GM19438 (cell line): ENCODE measurements at regions not wholly inside any gene's neighbourhood (a gene's known extent, or its start where the extent isn't known, plus 50 kb on each side); places are given as distances from the start of the nearest gene placed in this dataset.
"Not testable (repeated sequence)": the region's sequence is repeated elsewhere in the genome, so short reads cannot be mapped to it uniquely, and the experiment has no call there.

ENCODE experiments used
- ATAC-seq: cut with Tn5 transposase; IDR thresholded peaks from one replicate; pipeline ENCODE4 v1.9.1; 2021; ENCODE audit warnings: low read depth; ENCODE audit not compliant: unreplicated experiment

DNA sequence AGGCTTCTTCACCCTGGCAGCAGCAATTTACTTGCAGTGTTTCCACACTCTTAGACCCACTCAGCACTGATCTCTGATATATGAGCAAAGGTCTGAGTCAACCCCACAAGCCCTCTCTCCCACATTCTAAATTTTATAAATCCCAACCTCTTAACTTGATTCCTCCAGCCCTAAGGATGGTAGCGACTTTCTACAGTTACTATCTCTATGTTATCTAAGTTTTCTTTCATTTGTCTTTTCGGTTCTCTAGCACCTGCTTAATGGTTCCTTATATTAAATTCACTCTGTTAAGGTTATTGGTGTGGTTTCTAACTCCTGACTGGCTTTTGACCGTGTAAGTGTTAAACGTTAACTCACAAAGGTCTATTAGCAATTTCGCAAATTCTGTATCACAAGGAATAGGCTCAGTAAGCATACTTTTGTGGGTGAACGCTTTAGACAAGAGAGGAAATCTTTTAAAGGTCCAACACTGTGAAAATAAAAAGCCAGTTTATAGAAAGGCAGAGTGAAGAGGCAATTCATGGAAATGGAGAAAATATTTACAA lies 99.3 kb downstream of the DLEU7 start:
- no peak for ATAC-seq

DNA sequence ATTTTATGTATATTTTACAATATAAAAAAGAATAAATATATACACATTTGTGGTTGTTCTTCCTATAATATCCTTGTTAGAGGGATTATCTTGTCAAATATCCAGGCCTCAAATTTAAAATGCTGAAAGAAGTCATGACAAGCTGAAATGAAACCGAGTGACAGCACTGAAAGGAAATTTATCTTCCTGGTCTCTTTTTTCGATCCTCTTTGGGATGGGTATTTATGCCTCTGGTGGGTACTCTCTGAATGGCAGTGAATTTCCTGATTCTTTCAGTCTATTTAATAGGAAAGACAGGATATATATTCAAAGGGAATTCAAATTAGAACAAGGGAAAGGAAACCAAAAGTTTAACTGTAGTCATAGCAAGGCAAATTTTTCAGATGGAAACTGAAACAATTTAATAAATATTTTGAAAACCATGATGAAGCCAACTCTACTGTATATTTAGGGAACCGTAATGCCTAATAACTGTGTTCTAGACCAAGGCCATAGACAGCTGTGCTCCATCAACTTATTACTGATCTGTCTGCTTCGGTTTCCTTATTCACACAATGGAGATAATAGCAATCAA lies 97.9 kb downstream of the DLEU7 start:
- no peak for ATAC-seq

DNA sequence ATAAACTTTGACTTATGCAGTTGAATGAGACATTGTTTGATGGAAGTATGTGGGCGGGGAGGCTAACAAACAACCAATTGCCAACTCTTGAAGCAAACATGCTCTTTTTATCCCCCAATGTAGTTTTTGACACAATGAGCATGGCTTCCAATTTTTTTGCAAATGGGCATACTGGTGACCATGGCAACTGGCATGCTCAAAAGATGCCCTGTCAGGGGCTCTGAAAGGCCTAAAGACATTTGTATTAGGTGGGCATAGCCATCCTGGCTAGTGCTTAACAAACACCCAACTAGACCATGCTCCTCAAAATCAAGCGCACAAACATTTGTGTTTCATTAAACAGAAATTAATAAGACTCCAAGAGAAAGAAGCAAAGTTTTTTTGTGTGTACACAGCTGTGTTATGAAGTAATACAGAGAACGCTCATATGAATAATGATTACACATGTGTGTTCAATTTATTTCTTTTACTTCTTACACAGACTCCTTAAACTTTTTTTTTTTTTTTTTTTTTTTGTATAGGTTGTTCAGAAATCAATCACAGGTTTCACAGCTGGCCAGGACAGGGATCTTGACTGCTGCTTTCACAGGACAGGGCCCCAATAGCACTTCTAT lies 95.6 kb downstream of the DLEU7 start:
- no peak for ATAC-seq

DNA sequence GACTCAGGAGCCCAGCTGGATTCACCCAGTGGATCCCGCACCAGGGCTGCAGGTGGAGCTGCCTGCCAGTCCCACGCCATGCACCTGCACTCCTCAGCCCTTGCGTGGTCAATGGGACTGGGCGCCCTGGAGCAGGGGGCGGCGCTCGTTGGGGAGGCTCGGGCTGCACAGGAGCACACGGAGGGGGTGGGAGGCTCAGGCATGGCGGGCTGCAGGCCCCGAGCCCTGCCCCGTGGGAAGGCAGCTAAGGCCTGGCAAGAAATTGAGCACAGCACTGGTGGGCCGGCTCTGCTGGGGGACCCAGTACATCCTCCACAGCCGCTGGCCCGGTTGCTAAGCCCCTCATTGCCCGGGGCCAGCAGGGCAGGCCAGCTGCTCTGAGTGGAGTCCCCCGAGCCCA lies 90.3 kb downstream of the DLEU7 start:
- ATAC-seq, result not testable (repeated sequence)

DNA sequence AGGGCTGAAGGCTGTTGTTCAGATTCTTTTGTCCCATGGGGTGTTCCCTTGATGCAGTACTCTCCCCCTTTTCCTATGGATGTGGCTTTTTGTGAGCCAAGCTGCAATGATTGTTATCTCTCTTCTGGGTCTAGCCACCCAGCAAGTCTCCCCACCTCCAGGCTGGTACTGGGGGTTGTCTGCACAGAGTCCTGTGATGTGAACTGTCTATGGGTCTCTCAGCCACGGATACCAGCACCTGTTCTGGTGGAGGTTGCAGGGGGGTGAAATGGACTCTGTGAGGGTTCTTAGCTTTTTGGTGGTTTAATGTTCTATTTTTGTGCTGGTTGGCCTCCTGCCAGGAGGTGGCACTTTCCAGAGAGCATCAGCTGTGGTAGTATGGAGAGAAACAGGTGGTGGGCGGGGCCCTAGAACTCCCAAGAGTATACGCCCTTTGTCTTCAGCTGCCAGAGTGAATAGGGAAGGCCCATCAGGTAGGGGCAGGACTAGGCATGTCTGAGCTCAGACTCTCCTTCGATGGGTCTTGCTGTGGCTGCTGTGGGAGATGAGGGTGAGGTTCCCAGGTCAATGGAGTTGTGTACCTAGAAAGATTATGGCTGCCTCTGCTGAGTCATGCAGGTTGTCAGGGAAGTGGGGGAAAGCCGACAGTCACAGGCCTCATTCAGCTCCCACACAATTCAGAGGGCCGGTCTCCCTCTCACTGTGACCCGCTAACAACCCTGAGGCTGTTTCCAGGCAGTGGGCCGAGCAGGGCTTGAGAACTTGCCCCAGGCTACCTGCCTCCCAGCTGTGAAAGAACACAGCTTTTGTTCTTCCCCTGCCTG lies 87.4 kb downstream of the DLEU7 start:
- ATAC-seq, result not testable (repeated sequence)

DNA sequence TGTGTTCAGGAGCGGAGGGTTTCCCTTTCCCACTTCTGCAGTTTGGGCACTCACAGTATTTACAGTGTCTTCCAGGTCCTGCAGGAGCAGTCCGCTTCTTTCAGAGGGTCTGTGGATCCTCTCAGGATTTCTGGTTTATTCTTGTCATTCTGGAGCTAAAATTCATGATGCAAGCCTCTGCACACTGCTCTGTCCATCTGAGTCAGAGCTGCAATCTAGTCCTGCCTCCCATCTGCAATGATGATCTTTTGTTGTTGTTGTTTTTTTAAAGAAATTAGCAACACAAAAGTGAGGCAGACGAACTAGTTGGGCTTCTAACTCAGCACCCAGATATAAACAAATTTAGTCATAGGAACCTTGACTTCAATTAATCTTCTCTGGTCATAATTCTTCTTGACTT lies 86.5 kb downstream of the DLEU7 start:
- ATAC-seq, result no peak

DNA sequence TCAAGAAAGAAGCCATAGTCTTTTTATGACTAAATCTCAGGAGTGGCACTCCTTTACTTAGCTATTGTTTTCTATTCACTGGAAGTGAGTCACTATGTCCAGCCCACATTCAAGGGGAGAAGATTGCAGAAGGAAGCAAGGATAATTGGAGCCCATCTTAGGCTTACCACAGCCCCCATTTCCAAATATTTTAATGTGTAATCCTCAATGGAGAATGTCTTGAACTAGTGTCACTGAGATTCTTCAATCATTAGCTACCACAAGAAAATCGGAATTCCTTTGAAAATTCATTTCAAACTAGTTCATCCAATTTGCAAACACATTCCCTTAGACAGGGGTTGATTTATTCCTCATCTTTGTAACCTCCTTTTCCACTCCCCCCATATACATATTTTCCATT lies 84.7 kb downstream of the DLEU7 start:
- ATAC-seq, result no peak

DNA sequence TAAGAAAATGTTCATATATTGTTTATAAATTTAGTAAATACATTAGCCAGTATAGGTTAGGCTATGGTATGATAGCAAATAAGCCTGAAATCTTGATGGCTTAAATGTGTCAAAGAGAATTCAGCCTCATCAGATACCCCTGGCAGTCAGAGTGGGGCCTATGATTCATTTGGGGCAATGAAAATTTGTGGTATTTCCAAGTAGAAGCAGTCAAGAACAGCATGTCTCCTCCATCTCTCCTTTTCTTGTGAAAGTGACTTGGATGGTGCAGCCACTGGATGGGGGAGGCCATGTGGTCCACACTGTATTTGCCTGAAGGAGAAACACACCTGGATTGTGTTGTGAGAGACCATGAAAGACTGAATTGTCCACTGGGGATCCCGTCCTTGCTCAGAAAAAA lies 82.7 kb downstream of the DLEU7 start:
- ATAC-seq, result no peak

DNA sequence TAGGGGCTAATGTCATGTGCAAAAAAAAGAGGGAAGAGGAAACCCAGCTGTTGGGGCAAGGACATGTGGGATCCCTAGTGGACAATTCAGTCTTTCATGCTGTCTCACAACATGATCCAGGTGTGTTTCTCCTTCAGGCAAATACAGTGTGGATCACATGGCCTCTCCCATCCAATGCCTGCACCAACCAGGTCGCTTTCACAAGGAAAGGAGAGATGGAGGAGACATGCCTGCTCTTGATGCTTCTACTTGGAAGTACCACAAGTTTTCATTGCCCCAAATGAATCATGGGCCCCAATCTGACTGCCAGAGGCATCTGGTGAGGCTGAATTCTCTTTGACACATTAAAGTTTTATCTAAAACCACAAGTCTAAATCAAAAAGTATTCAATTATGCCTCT lies 82.1 kb downstream of the DLEU7 start:
- no peak for ATAC-seq

DNA sequence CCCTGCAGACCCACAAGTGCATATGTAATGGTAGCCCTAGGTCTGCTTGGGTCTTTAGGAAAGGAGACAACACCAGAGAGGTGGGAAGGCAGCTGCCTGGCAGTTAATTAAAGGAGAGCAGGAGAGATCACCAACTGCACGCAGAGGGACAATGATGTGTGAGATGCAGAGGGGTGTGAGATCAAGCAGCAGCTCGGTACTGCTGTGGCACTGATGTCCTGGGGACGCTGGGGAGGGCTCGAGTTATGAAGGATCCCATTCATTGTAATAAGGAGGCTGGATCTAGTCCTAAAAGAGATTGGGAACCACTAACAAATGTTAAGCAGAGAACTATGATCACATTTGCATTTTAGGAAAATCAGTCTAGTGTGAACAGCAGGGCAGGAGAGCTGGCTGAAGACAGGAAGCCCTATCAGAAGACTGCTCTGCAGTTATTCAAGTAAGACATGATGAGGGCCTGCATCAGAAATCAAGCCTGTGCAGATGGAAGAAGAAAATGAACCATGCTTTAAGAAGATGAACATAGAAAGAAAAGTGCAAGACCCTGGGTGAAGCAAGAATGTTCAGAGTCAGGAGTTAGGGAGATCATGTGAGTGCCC lies 80.4 kb downstream of the DLEU7 start:
- ATAC-seq, result no peak

DNA sequence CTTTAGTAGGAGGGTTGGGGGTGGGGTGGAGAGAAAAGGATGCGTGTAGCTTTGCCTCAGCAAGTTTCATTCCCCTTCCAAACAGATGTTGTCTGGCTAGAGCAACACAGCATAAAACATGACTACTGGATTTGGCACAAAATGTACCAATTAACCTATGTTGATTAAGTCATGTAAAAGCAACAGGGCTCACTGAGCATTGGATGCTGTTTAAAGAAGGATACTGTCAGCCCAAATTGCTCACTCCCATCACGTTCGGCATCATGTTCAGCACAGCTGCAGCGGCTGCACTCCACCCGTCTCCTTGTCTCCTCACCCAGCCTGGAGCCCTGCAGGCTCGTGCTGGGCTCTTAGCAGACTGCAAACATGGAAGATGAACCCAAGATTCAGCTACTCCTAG lies 77.5 kb downstream of the DLEU7 start:
- no peak for ATAC-seq

DNA sequence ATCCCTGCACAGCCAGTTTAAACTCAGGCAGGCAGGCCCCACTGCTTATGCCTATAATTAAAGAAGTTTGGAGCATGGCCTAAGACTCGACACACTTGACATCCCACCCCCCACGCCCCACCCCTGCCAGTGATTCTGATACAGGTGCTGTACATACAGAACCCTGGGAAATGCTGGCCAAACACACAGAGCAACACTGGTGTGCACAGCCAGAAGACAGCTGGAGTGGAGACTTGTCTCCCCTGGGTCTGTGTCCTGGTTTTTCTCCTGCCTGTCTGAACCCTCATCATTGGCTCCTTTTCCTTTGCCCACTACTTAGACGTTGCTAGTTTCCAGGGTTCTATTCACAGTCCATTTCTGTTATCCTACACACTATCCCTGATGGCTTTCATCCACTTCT lies 76.8 kb downstream of the DLEU7 start:
- ATAC-seq, result no peak

DNA sequence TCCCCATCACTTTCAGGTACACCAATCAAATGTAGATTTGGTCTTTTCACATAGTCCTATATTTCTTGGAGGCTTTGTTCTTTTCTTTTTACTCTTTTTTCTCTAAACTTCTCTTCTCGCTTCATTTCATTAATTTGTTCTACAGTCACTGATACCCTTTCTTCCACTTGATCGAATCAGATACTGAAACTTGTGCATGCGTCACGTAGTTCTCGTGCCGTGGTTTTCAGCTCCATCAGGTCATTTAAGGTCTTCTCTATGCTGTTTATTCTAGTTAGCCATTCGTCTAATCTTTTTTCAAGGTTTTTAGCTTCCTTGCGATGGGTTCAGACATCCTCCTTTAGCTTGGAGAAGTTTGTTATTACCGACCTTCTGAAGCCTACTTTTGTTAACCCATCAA lies 70.6 kb downstream of the DLEU7 start:
- ATAC-seq, result not testable (repeated sequence)
